Natural killer cell (primary cell): ENCODE measurements at regions not wholly inside any gene's neighbourhood (a gene's known extent, or its start where the extent isn't known, plus 50 kb on each side); places are given as distances from the start of the nearest gene placed in this dataset.
"Not testable (repeated sequence)": the region's sequence is repeated elsewhere in the genome, so short reads cannot be mapped to it uniquely, and the experiment has no call there.

Source experiments
- ATAC-seq, 3 donors: fragments of 150-1000 bp in 2 of 3; fragments of 200-7000 bp in 1 of 3; cut with Tn5 transposase; 1 replicate in 1 of 3; 2 replicates in 2 of 3; pipeline ENCODE4 v1.10.0; 2021; ENCODE audit warnings: mild to moderate bottlenecking in 2 of 3, moderate library complexity in 2 of 3
- DNase-seq, 2 donors: peaks; one replicate each; pipeline versions ENCODE4 v3.0.0 to v3.0.0-alpha.2; 2013 to 2021; ENCODE audit warnings: mixed read lengths in 1 of 2
- H3K27ac ChIP-seq: one replicate; pipeline ENCODE4 v1.5.1; 2013; ENCODE audit warnings: mild to moderate bottlenecking, low read length
- H3K27me3 ChIP-seq: one replicate; pipeline ENCODE4 v1.6.1; 2013; ENCODE audit warnings: low read length; ENCODE audit not compliant: control insufficient read depth, insufficient read depth
- H3K36me3 ChIP-seq: one replicate; pipeline ENCODE4 v1.6.1; 2013; ENCODE audit warnings: low read length; ENCODE audit not compliant: control insufficient read depth, insufficient read depth
- H3K4me1 ChIP-seq: one replicate; pipeline ENCODE4 v1.6.1; 2013; ENCODE audit warnings: low read length; ENCODE audit not compliant: control insufficient read depth, insufficient read depth
- H3K4me3 ChIP-seq: one replicate; pipeline ENCODE4 v1.5.1; 2013; ENCODE audit warnings: low read length
- H3K9me3 ChIP-seq: one replicate; pipeline ENCODE4 v1.6.1; 2013; ENCODE audit warnings: low read length; ENCODE audit not compliant: control insufficient read depth, insufficient read depth
- H3K27ac Mint-ChIP-seq, 2 donors: one replicate each; pipeline ENCODE4 v1.8.0; 2022; ENCODE audit warnings: mild to moderate bottlenecking in 2 of 2, mixed read lengths in 2 of 2, moderate library complexity in 1 of 2
- H3K27me3 Mint-ChIP-seq, 2 donors: one replicate each; pipeline ENCODE4 v1.8.0; 2022; ENCODE audit warnings: low read depth in 2 of 2, mixed read lengths in 2 of 2
- H3K36me3 Mint-ChIP-seq: one replicate; pipeline ENCODE4 v1.8.0; 2022; ENCODE audit warnings: mixed read lengths
- H3K4me1 Mint-ChIP-seq, 2 donors: one replicate each; pipeline ENCODE4 v1.8.0; 2022; ENCODE audit warnings: mixed read lengths in 2 of 2
- H3K4me3 Mint-ChIP-seq: one replicate; pipeline ENCODE4 v1.8.0; 2022; ENCODE audit warnings: mild to moderate bottlenecking, moderate library complexity, mixed read lengths
- H3K9me3 Mint-ChIP-seq, 2 donors: one replicate each; pipeline ENCODE4 v1.8.0; 2022; ENCODE audit warnings: mixed read lengths in 2 of 2
- CTCF ChIP-seq: fragments of 200-600 bp; IDR thresholded peaks from one replicate; pipeline ENCODE4 v1.8.0; 2022; ENCODE audit warnings: antibody characterized with exemption
- WGBS: methylation state at CpG from one replicate; pipeline ENCODE4 v1.1.7; 2013; ENCODE audit warnings: missing lambda C conversion rate; ENCODE audit not compliant: insufficient coverage; 5-methylcytosine and 5-hydroxymethylcytosine counted together
- intact Hi-C: fragments of 100-400 bp; cut with micrococcal nuclease; formaldehyde crosslinking; loops from one replicate; pipeline ENCODE4 v1.14.2; 2022

DNA sequence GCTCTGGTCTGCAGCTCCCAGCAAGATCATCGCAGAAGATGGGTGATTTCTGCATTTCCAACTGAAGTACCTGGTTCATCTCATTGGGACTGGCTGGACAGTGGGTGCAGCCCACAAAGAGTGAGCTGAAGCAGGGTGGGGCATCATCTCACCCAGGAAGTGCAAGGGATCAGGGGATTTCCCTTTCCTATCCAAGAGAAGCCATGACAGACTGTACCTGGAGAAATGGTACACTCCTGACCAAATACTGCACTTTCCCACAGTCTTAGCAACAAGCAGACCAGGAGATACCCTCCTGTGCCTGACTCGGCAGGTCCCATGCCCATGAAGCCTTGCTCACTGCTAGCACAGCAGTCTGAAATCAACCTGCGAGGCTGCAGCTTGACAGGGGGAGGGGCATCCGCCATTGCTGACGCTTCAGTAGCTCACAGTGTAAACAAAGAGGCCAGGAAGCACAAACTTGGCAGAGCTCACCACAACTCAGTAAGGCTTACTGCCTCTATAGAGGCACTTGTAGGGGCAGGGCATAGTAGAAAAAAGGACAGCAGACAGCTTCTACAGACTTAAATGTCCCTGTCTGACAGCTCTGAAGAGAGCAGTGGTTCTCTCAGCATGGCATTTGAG is 60.5 kb downstream of the AREG start:
- H3K4me1 ChIP-seq, H3K36me3 Mint-ChIP-seq, H3K36me3 ChIP-seq, H3K4me3 Mint-ChIP-seq, H3K9me3 ChIP-seq, H3K27ac Mint-ChIP-seq, ATAC-seq, H3K27me3 ChIP-seq, H3K4me1 Mint-ChIP-seq, H3K9me3 Mint-ChIP-seq, H3K4me3 ChIP-seq, H3K27ac ChIP-seq, intact Hi-C loops: not testable (repeated sequence)
- peaks cover 9 to 13% of the 10 kb centered on the region in 2 donors for H3K27me3 Mint-ChIP-seq
- WGBS: 64% methylated on average over 5 of the region's 5 CpGs
- DNase-seq: peak in 1 of 2 donors; percentile 26

DNA sequence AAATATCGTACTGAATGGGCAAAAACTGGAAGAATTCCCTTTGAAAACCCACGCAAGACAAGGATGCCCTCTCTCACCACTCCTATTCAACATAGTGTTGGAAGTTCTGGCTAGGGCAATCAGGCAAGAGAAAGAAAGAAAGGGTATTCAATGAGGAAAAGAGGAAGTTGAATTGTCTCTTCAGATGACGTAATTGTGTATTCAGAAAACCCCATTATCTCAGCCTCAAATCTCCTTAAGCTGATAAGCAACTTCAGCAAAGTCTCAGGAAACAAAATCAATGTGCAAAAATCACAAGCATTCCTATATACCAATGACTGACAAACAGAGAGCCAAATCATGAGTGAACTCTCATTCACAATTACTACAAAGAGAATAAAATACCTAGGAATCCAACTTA is 64.4 kb downstream of the AREG start:
- H3K36me3 Mint-ChIP-seq, H3K9me3 ChIP-seq, H3K27me3 Mint-ChIP-seq, H3K4me1 Mint-ChIP-seq, intact Hi-C loops, H3K36me3 ChIP-seq, H3K27ac ChIP-seq, H3K27ac Mint-ChIP-seq, H3K27me3 ChIP-seq, H3K4me1 ChIP-seq, H3K4me3 Mint-ChIP-seq, H3K9me3 Mint-ChIP-seq, H3K4me3 ChIP-seq, DNase-seq, ATAC-seq: not testable (repeated sequence)
- WGBS: no CpG with 5 or more reads among the region's 3 CpGs

GRCh38 chr4:74516303-74516702 is 71.4 kb downstream of the AREG start:
- H3K27ac ChIP-seq: no peak overlapping the region
- no peaks in the 10 kb centered on the region for H3K9me3 ChIP-seq
- no peaks in the 10 kb centered on the region for H3K4me1 Mint-ChIP-seq
- no peaks in the 10 kb centered on the region for H3K27me3 ChIP-seq
- intact Hi-C loops: no loop called here
- H3K4me3 Mint-ChIP-seq: no peak overlapping the region
- no peak for TF ChIP-seq CTCF
- ATAC-seq (no peak), DNase-seq (no peak)
- no peaks in the 10 kb centered on the region for H3K36me3 ChIP-seq
- H3K36me3 Mint-ChIP-seq: no peaks in the 10 kb centered on the region
- no peaks in the 10 kb centered on the region for H3K27me3 Mint-ChIP-seq
- no peaks in the 10 kb centered on the region for H3K4me1 ChIP-seq
- no peaks in the 10 kb centered on the region for H3K9me3 Mint-ChIP-seq
- H3K27ac Mint-ChIP-seq: no peak overlapping the region
- H3K4me3 ChIP-seq: no peak overlapping the region

DNA sequence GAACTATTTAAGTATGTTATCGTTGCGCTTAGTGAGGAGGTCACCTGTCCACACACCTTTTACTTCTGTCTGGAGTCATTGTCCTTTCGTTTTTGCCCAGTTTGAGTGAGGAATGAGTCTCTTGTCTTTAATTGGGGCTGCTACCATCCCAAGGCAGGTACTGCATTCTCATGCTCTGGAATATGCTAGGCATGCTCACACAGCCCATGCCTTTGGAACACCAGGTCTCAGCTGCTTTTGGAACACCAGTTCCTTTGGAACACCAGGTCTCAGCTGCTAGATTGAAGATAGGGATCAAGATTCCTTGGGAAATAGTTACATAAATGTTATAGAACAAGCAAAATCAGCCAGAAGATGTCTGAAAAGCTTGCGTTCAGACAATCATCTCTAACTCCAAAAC is 73.1 kb downstream of the AREG start:
- TF ChIP-seq CTCF: no peak
- Mint-ChIP-seq H3K9me3 (no peaks in the 10 kb centered on the region), H3K36me3 (no peaks in the 10 kb centered on the region), H3K27me3 (no peaks in the 10 kb centered on the region), H3K27ac (no peak overlapping the region), H3K4me1 (no peaks in the 10 kb centered on the region), H3K4me3 (no peak overlapping the region)
- Histone ChIP-seq H3K27ac (no peak overlapping the region), H3K4me1 (no peaks in the 10 kb centered on the region), H3K27me3 (no peaks in the 10 kb centered on the region), H3K9me3 (no peaks in the 10 kb centered on the region), H3K4me3 (no peak overlapping the region), H3K36me3 (no peaks in the 10 kb centered on the region)
- no peak for ATAC-seq
- WGBS: 91% methylated on average over 4 of the region's 4 CpGs
- intact Hi-C loops: no loop called here
- DNase-seq: no peak
